Fibroblast of lung (primary cell): ENCODE measurements at regions not wholly inside any gene's neighbourhood (a gene's known extent, or its start where the extent isn't known, plus 50 kb on each side); places are given as distances from the start of the nearest gene placed in this dataset.

Experiments
- EZH2 ChIP-seq: IDR thresholded peaks from 2 replicates; pipeline ENCODE4 v1.5.1; 2012; ENCODE audit warnings: low read length, control low read depth, mild to moderate bottlenecking; ENCODE audit errors: missing control alignments
- TF ChIP-seq, protein P1 (sequence below), 2 donors: IDR thresholded peaks in 1 of 2; conservative IDR thresholded peaks in 1 of 2; 1 replicate in 1 of 2; 2 replicates in 1 of 2; pipeline ENCODE4 v1.5.1; 2011 to 2012; ENCODE audit warnings: low read length in 2 of 2, control low read depth in 1 of 2, inconsistent platforms in 1 of 2, low read depth in 1 of 2, mild to moderate bottlenecking in 1 of 2

DNA sequence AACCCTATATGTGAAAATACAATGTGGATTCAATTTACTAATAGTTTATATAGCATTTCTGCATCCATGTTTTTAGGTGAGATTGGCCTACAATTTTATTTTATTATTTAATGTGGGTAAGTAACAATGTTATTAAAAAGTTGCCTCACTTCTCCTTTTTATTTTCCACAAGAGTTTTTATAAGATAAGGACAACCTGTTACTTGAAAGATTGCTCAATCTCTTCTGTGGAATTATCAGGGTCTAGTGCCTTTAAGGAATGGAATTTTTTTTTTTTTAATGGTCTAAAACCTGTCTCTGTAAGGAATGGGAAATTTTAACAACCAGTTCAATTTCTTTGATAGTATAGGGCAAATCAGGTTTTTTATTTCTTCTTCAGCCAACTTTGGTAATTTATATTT lies 53.9 kb upstream of the RAB18 start:
- TF ChIP-seq, protein P1, sequence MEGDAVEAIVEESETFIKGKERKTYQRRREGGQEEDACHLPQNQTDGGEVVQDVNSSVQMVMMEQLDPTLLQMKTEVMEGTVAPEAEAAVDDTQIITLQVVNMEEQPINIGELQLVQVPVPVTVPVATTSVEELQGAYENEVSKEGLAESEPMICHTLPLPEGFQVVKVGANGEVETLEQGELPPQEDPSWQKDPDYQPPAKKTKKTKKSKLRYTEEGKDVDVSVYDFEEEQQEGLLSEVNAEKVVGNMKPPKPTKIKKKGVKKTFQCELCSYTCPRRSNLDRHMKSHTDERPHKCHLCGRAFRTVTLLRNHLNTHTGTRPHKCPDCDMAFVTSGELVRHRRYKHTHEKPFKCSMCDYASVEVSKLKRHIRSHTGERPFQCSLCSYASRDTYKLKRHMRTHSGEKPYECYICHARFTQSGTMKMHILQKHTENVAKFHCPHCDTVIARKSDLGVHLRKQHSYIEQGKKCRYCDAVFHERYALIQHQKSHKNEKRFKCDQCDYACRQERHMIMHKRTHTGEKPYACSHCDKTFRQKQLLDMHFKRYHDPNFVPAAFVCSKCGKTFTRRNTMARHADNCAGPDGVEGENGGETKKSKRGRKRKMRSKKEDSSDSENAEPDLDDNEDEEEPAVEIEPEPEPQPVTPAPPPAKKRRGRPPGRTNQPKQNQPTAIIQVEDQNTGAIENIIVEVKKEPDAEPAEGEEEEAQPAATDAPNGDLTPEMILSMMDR (conservative IDR thresholded peaks at IDR 0.05 in 1 of 2, IDR thresholded peaks at IDR 0.05 in 1 of 2; ENCODE audit: low read depth in 1 of 2, low read length in 2 of 2) = no peak
- no peak for TF ChIP-seq EZH2
